NT2/D1 (cell line): ENCODE measurements at regions not wholly inside any gene's neighbourhood (a gene's known extent, or its start where the extent isn't known, plus 50 kb on each side); places are given as distances from the start of the nearest gene placed in this dataset.

Source experiments
- DNase-seq: peaks from one replicate; pipeline ENCODE4 v3.0.0-alpha.2; 2011; ENCODE audit warnings: low read depth, low spot score
- H3K27me3 ChIP-seq: 2 replicates; pipeline ENCODE4 v1.6.0; 2011; ENCODE audit warnings: mild to moderate bottlenecking; ENCODE audit not compliant: insufficient read length, insufficient read depth
- H3K36me3 ChIP-seq: 2 replicates; pipeline ENCODE4 v1.6.1; 2011; ENCODE audit warnings: mild to moderate bottlenecking, low read length, mixed read lengths; ENCODE audit not compliant: insufficient read depth, insufficient read length
- H3K4me1 ChIP-seq: 2 replicates; pipeline ENCODE4 v1.5.1; 2011; ENCODE audit not compliant: insufficient read depth, insufficient read length
- H3K4me3 ChIP-seq: 2 replicates; pipeline ENCODE4 v1.5.1; 2011; ENCODE audit warnings: low read depth; ENCODE audit not compliant: insufficient read length
- H3K9ac ChIP-seq: 2 replicates; pipeline ENCODE4 v1.6.0; 2011; ENCODE audit warnings: low read depth; ENCODE audit not compliant: insufficient read length
- H3K9me3 ChIP-seq: 2 replicates; pipeline ENCODE4 v1.5.1; 2011; ENCODE audit warnings: mild to moderate bottlenecking, low read length; ENCODE audit not compliant: insufficient read depth
- SUZ12 ChIP-seq: IDR thresholded peaks from 2 replicates; pipeline ENCODE4 v1.6.1; 2011; ENCODE audit not compliant: insufficient read length, insufficient read depth; ENCODE audit errors: extremely low read depth
- YY1 ChIP-seq: IDR thresholded peaks from 2 replicates; pipeline ENCODE4 v1.6.1; 2011; ENCODE audit not compliant: insufficient read length, insufficient read depth
- ZNF274 ChIP-seq: IDR thresholded peaks from 2 replicates; pipeline ENCODE4 v1.6.1; 2011; ENCODE audit warnings: mild to moderate bottlenecking, low read depth, low read length

GRCh38 chr15:98446083-98446482, 202.3 kb upstream of the IGF1R start:
- Histone ChIP-seq H3K9ac (no peak overlapping the region), H3K36me3 (no peaks in the 10 kb centered on the region), H3K9me3 (no peaks in the 10 kb centered on the region), H3K4me3 (no peak overlapping the region), H3K27me3 (peaks cover 3% of the 10 kb centered on the region), H3K4me1 (no peaks in the 10 kb centered on the region)
- DNase-seq = no peak
- TF ChIP-seq YY1 (no peak), SUZ12 (no peak), ZNF274 (no peak)

- no peak for TF ChIP-seq SUZ12
- TF ChIP-seq ZNF274 = no peak
- TF ChIP-seq YY1 = no peak
- DNase-seq = no peak
- peaks cover 8% of the 10 kb centered on the region for H3K27me3 ChIP-seq
- no peaks in the 10 kb centered on the region for H3K36me3 ChIP-seq
- no peaks in the 10 kb centered on the region for H3K9me3 ChIP-seq
- H3K4me3 ChIP-seq = no peak overlapping the region
- no peak overlapping the region for H3K9ac ChIP-seq
- H3K4me1 ChIP-seq = no peaks in the 10 kb centered on the region
These were observed 201.3 kb upstream of the IGF1R start for GRCh38 chr15:98447069-98447468.

DNA sequence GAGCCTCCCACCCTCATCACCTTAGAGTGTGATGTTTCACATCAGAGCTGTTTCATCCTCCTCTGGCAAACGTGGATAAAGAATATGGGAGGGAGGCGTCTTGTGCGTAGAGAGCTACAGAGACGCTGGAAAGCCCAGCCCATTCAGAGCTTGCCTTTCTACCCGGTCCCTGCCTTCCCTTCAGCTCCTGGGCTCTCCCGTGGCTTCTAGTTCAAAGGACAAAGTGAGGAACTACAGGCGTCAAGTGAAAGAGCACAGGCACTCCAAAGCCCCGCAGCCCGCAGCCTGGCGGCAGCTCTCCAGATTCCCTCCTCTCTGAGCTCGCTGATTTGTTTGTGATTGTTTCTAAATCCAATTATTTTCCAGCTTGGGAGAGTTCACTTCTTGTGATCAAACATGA, 197.1 kb upstream of the IGF1R start:
- H3K9me3 ChIP-seq = no peaks in the 10 kb centered on the region
- H3K4me1 ChIP-seq = no peaks in the 10 kb centered on the region
- H3K36me3 ChIP-seq = no peaks in the 10 kb centered on the region
- no peak overlapping the region for H3K9ac ChIP-seq
- no peak for TF ChIP-seq YY1
- no peak overlapping the region for H3K4me3 ChIP-seq
- no peak for DNase-seq
- peaks cover 8% of the 10 kb centered on the region for H3K27me3 ChIP-seq

- TF ChIP-seq YY1 (no peak), SUZ12 (no peak), ZNF274 (no peak)
- no peak overlapping the region for H3K4me3 ChIP-seq
- H3K4me1 ChIP-seq = no peaks in the 10 kb centered on the region
- 0 out of 2 replicates have a peak, but pooled peaks cover under 1% of the 10 kb centered on the region for H3K9me3 ChIP-seq
- no peak for DNase-seq
- no peaks in the 10 kb centered on the region for H3K36me3 ChIP-seq
- H3K27me3 ChIP-seq = peaks cover 8% of the 10 kb centered on the region
- H3K9ac ChIP-seq = no peak overlapping the region
These were observed 196.1 kb upstream of the IGF1R start for GRCh38 chr15:98452238-98452637.

DNA sequence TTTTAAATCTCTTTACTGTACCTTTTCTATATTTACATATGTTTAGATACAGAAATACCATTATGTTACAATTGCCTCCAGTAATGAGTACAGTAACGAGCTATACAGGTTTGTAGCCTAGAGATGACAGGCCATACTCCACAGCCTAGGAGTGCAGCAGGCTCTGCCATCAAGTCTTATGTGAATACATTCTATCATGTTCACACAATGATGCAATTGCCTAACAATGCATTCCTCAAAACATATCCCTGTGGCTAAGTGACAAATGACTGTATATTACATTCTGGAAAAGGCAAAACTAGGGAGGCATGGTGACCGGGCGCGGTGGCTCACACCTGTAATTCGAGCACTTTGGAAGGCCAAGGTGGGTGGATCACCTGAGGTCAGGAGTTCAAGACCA, 192.4 kb upstream of the IGF1R start:
- DNase-seq = no peak
- no peak for TF ChIP-seq ZNF274
- TF ChIP-seq SUZ12 = no peak
- TF ChIP-seq YY1 = no peak
- H3K4me1 ChIP-seq = no peaks in the 10 kb centered on the region

DNA sequence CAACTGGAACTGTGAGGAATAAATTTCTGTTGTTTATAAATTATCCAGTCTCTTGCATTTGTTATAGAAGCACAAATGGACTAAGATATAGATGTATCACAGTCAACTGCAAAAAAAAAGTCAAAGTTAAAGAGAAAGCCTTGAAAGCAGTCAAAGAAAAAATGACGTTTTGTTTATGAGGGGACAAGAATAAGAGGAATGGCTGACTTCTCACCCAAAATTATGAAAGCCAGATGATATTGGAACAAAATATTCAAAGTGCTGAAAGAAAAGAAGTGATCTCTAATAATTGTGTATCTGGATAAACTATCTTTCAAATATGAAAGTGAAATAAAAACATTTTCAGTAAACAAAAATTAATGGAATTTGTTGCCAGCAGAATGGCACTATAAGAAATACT, 171.8 kb upstream of the IGF1R start:
- no peaks in the 10 kb centered on the region for H3K27me3 ChIP-seq
- no peak for TF ChIP-seq YY1

More for the DNA sequence above, 192.4 kb upstream of the IGF1R start:
- H3K9me3 ChIP-seq = 0 out of 2 replicates have a peak, but pooled peaks cover 5% of the 10 kb centered on the region
- H3K36me3 ChIP-seq = no peaks in the 10 kb centered on the region
- H3K4me3 ChIP-seq = no peak overlapping the region
- no peak overlapping the region for H3K9ac ChIP-seq
- H3K27me3 ChIP-seq = peaks cover 7% of the 10 kb centered on the region

DNA sequence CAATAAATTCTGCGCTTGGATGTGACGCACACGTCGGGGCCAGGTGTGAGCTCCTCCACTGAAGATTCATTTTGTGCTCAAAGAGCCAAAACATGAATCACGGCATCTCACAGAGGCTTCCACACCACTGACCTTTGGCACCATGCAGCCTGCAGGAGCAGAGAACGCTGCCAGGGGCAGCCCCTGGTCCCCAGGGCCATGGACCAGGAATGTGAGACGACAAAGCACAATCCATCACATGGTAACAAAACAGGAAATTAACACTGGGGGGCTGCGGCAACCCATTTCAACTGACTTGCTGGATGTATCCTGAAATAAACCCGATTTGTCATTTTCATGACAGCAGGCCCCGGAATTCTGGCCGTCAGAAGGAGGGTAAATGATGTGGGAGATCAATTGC, 167.5 kb upstream of the IGF1R start:
- Histone ChIP-seq H3K27me3 (no peaks in the 10 kb centered on the region), H3K9me3 (peaks cover 31% of the 10 kb centered on the region), H3K4me1 (no peaks in the 10 kb centered on the region), H3K4me3 (no peak overlapping the region), H3K9ac (no peak overlapping the region), H3K36me3 (no peaks in the 10 kb centered on the region)
- DNase-seq = no peak
- TF ChIP-seq ZNF274 = no peak
- no peak for TF ChIP-seq YY1

More for the DNA sequence above, 171.8 kb upstream of the IGF1R start:
- Histone ChIP-seq H3K9ac (no peak overlapping the region), H3K4me1 (no peaks in the 10 kb centered on the region), H3K4me3 (no peak overlapping the region), H3K36me3 (no peaks in the 10 kb centered on the region), H3K9me3 (peaks cover 22% of the 10 kb centered on the region)
- DNase-seq = no peak

- Histone ChIP-seq H3K4me1 (no peaks in the 10 kb centered on the region), H3K27me3 (no peaks in the 10 kb centered on the region), H3K9ac (no peak overlapping the region), H3K9me3 (peaks cover 14% of the 10 kb centered on the region), H3K36me3 (no peaks in the 10 kb centered on the region), H3K4me3 (no peak overlapping the region)
- TF ChIP-seq ZNF274 (no peak), YY1 (no peak), SUZ12 (no peak)
- no peak for DNase-seq
These were observed 164.7 kb upstream of the IGF1R start for GRCh38 chr15:98483575-98484130.
